Astrocyte (in vitro differentiated cells and primary cell): ENCODE measurements at regions not wholly inside any gene's neighbourhood (a gene's known extent, or its start where the extent isn't known, plus 50 kb on each side); places are given as distances from the start of the nearest gene placed in this dataset.

Experiments
- EZH2 ChIP-seq: IDR thresholded peaks from 2 replicates; pipeline ENCODE4 v1.6.1; 2012; ENCODE audit warnings: mild to moderate bottlenecking, low read length, inconsistent platforms; ENCODE audit not compliant: insufficient read depth
- TF ChIP-seq, protein P1 (sequence below): IDR thresholded peaks from 2 replicates; pipeline ENCODE4 v1.5.1; 2011; ENCODE audit warnings: low read depth, mild to moderate bottlenecking, inconsistent platforms, low read length, moderate library complexity; ENCODE audit not compliant: insufficient read depth

DNA sequence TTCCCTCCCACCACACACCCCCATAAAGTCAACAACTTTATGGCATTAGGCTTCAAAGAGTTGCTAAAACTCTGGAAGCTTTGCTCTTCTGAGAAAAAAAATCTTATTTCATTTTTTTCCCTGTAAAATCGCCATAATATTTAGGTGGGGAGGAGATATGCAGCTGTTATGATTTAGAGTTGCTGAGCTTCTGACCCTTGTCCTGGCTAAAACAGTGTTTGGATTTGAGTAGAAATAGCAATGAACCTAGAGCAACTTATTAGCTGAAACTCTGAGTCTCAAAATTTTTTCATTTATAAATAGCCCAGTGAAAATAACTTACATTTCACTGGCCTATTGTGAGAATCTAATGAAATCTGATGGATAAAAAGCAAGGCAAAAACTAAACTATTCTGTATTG lies 482.8 kb upstream of the NFIA start:
- TF ChIP-seq, protein P1, sequence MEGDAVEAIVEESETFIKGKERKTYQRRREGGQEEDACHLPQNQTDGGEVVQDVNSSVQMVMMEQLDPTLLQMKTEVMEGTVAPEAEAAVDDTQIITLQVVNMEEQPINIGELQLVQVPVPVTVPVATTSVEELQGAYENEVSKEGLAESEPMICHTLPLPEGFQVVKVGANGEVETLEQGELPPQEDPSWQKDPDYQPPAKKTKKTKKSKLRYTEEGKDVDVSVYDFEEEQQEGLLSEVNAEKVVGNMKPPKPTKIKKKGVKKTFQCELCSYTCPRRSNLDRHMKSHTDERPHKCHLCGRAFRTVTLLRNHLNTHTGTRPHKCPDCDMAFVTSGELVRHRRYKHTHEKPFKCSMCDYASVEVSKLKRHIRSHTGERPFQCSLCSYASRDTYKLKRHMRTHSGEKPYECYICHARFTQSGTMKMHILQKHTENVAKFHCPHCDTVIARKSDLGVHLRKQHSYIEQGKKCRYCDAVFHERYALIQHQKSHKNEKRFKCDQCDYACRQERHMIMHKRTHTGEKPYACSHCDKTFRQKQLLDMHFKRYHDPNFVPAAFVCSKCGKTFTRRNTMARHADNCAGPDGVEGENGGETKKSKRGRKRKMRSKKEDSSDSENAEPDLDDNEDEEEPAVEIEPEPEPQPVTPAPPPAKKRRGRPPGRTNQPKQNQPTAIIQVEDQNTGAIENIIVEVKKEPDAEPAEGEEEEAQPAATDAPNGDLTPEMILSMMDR, result no peak
- TF ChIP-seq EZH2, result no peak
